ENCODE measurements at regions not wholly inside any gene's neighbourhood (a gene's known extent, or its start where the extent isn't known, plus 50 kb on each side); places are given as distances from the start of the nearest gene placed in this dataset.

- DNase-seq (ENCODE audit: low spot score) = no peak
Observed at GRCh38 chr3:117519776-117520175, 810.2 kb downstream of the TUSC7 start.

GRCh38 chr3:117520582-117520981 is 811.0 kb downstream of the TUSC7 start:
- no peak for DNase-seq (ENCODE audit: low spot score)

GRCh38 chr3:117523418-117523817 is 813.8 kb downstream of the TUSC7 start:
- DNase-seq (ENCODE audit: low spot score) = no peak

GRCh38 chr3:117524890-117525289 is 815.3 kb downstream of the TUSC7 start:
- no peak for DNase-seq (ENCODE audit: low spot score)

- DNase-seq (ENCODE audit: low spot score) = peak; percentile 42
Observed at GRCh38 chr3:117526470-117527079, 817.0 kb downstream of the TUSC7 start.

- no peak for DNase-seq (ENCODE audit: low spot score)
Observed at GRCh38 chr3:117527346-117527745, 817.8 kb downstream of the TUSC7 start.

GRCh38 chr3:117528688-117529087 is 819.1 kb downstream of the TUSC7 start:
- DNase-seq (ENCODE audit: low spot score) = no peak

GRCh38 chr3:117531078-117531767 is 821.6 kb downstream of the TUSC7 start:
- DNase-seq (ENCODE audit: low spot score) = no peak

- DNase-seq (ENCODE audit: low spot score) = no peak
Observed at GRCh38 chr3:117532268-117532667, 822.7 kb downstream of the TUSC7 start.

- DNase-seq (ENCODE audit: low spot score) = no peak
Observed at GRCh38 chr3:117534138-117534537, 824.6 kb downstream of the TUSC7 start.

GRCh38 chr3:117536006-117536405 is 826.4 kb downstream of the TUSC7 start:
- no peak for DNase-seq (ENCODE audit: low spot score)

GRCh38 chr3:117537949-117538348 is 828.4 kb downstream of the TUSC7 start:
- DNase-seq (ENCODE audit: low spot score) = no peak

GRCh38 chr3:117539729-117540128 is 830.1 kb downstream of the TUSC7 start:
- DNase-seq (ENCODE audit: low spot score) = no peak

- no peak for DNase-seq (ENCODE audit: low spot score)
Observed at GRCh38 chr3:117540597-117540996, 831.0 kb downstream of the TUSC7 start.

GRCh38 chr3:117541721-117542120 is 832.1 kb downstream of the TUSC7 start:
- DNase-seq (ENCODE audit: low spot score) = no peak

GRCh38 chr3:117543521-117543920 is 833.9 kb downstream of the TUSC7 start:
- DNase-seq (ENCODE audit: low spot score) = no peak

GRCh38 chr3:117545484-117545883 is 835.9 kb downstream of the TUSC7 start:
- no peak for DNase-seq (ENCODE audit: low spot score)

GRCh38 chr3:117547956-117548550 is 838.5 kb downstream of the TUSC7 start:
- DNase-seq (ENCODE audit: low spot score) = peak; percentile 17

GRCh38 chr3:117548600-117548999 is 839.0 kb downstream of the TUSC7 start:
- no peak for DNase-seq (ENCODE audit: low spot score)

- DNase-seq (ENCODE audit: low spot score) = no peak
Observed at GRCh38 chr3:117549716-117550115, 840.1 kb downstream of the TUSC7 start.

- DNase-seq (ENCODE audit: low spot score) = no peak
Observed at GRCh38 chr3:117550766-117551165, 841.2 kb downstream of the TUSC7 start.

- peak; percentile 29 for DNase-seq (ENCODE audit: low spot score)
Observed at GRCh38 chr3:117553461-117553860, 843.9 kb downstream of the TUSC7 start.

GRCh38 chr3:117556646-117557407 is 847.2 kb downstream of the TUSC7 start:
- DNase-seq (ENCODE audit: low spot score) = no peak

Data from COLO829 (cell line).